SK-N-MC (cell line): ENCODE measurements at regions not wholly inside any gene's neighbourhood (a gene's known extent, or its start where the extent isn't known, plus 50 kb on each side); places are given as distances from the start of the nearest gene placed in this dataset.

Source experiments
- EZH2 ChIP-seq: fragments of 200-600 bp; sonication (generic); IDR thresholded peaks from one replicate; pipeline ENCODE4 v1.6.1; 2017; ENCODE audit warnings: antibody characterized with exemption
- FOXP2 ChIP-seq: optimal IDR thresholded peaks from 2 replicates; pipeline ENCODE3; 2011; ENCODE audit warnings: mild to moderate bottlenecking, moderate library complexity; ENCODE audit not compliant: insufficient read depth; ENCODE audit errors: extremely low read length, control extremely low read depth
- POLR2AphosphoS5 ChIP-seq: IDR thresholded peaks from 2 replicates; pipeline ENCODE4 v1.6.1; 2012; ENCODE audit warnings: mild to moderate bottlenecking, low read depth, low read length, borderline replicate concordance

GRCh38 chr20:22450537-22450936 lies 133.8 kb downstream of the FOXA2 start:
- no peak for TF ChIP-seq EZH2
- no peak for TF ChIP-seq POLR2AphosphoS5
- TF ChIP-seq FOXP2 = no peak
